H1 (cell line): ENCODE measurements at regions not wholly inside any gene's neighbourhood (a gene's known extent, or its start where the extent isn't known, plus 50 kb on each side); places are given as distances from the start of the nearest gene placed in this dataset.

Experiments used
- CTCF ChIA-PET: fragments of 300-600 bp; sonication (Branson Sonifier 250); formaldehyde crosslinking; loops from one replicate; lab custom pipeline; 2021; ENCODE audit not compliant: partially characterized antibody; lab: Charles Lee
- POLR2A ChIA-PET: fragments of 300-600 bp; sonication (Branson Sonifier 250); formaldehyde crosslinking; loops from one replicate; lab custom pipeline; 2021; ENCODE audit warnings: inconsistent platforms; ENCODE audit not compliant: partially characterized antibody; lab: Charles Lee
- DNase-seq, 2 experiments: peaks; one replicate each; pipeline versions ENCODE4 v3.0.0 to v3.0.0-alpha.2; 2010 to 2022; ENCODE audit warnings: low spot score in 2 of 2, low read depth in 1 of 2, mixed read lengths in 1 of 2
- FAIRE-seq: peaks from 2 replicates; lab custom pipeline; 2011; peaks lifted over from hg19 to GRCh38; lab: Jason Lieb, UNC
- H2AFZ ChIP-seq: 2 replicates; pipeline ENCODE4 v1.8.1; 2012; ENCODE audit warnings: low read length, inconsistent platforms
- H2AK5ac ChIP-seq: 2 replicates; pipeline ENCODE4 v1.6.1; 2013; ENCODE audit warnings: low read depth, low read length
- H2BK120ac ChIP-seq: replicated peaks from 2 replicates; pipeline ENCODE3; 2013; ENCODE audit warnings: low read depth, low read length, inconsistent platforms
- H2BK12ac ChIP-seq: 2 replicates; pipeline ENCODE4 v1.6.1; 2013; ENCODE audit warnings: low read depth, low read length
- H2BK15ac ChIP-seq: 2 replicates; pipeline ENCODE4 v1.6.1; 2013; ENCODE audit warnings: low read length
- H2BK20ac ChIP-seq: 2 replicates; pipeline ENCODE4 v1.6.1; 2013; ENCODE audit warnings: low read length
- H2BK5ac ChIP-seq: 2 replicates; pipeline ENCODE4 v1.6.1; 2013; ENCODE audit warnings: low read depth, low read length
- H3K14ac ChIP-seq: 2 replicates; pipeline ENCODE4 v1.6.1; 2013; ENCODE audit warnings: inconsistent platforms; ENCODE audit not compliant: insufficient read length
- H3K18ac ChIP-seq: 2 replicates; pipeline ENCODE4 v1.6.1; 2013; ENCODE audit warnings: low read length; ENCODE audit errors: extremely low read depth
- H3K23ac ChIP-seq: 2 replicates; pipeline ENCODE4 v1.6.1; 2013; ENCODE audit warnings: inconsistent platforms; ENCODE audit not compliant: insufficient read length
- H3K23me2 ChIP-seq: 2 replicates; pipeline ENCODE4 v1.6.1; 2013; ENCODE audit warnings: low read depth, low read length
- H3K27ac ChIP-seq: 2 replicates; pipeline ENCODE4 v1.6.1; 2011; ENCODE audit warnings: low read depth, low read length, inconsistent platforms
- H3K27me3 ChIP-seq, 4 experiments: replicated peaks in 1 of 4; 1 replicate in 1 of 4; 2 replicates in 3 of 4; pipeline versions ENCODE4 v1.6.1 to v1.8.1; 2011 to 2013; ENCODE audit warnings: low read length in 3 of 4, mild to moderate bottlenecking in 3 of 4, inconsistent platforms in 2 of 4, mixed read lengths in 2 of 4, moderate library complexity in 1 of 4; ENCODE audit not compliant: control insufficient read depth in 3 of 4, insufficient read depth in 3 of 4; ENCODE audit errors: extremely low read depth in 1 of 4
- H3K36me3 ChIP-seq, 4 experiments: 2 replicates each; pipeline versions ENCODE4 v1.6.1 to v1.8.1; 2011 to 2013; ENCODE audit warnings: mild to moderate bottlenecking in 4 of 4, low read length in 3 of 4, moderate library complexity in 2 of 4, control low read depth in 1 of 4, inconsistent platforms in 1 of 4; ENCODE audit not compliant: insufficient read depth in 4 of 4, control insufficient read depth in 2 of 4
- H3K4ac ChIP-seq: replicated peaks from 2 replicates; pipeline ENCODE3; 2013; ENCODE audit warnings: low read length, low read depth, mixed read lengths, inconsistent platforms; ENCODE audit not compliant: insufficient read length
- H3K4me1 ChIP-seq, 4 experiments: replicated peaks in 1 of 4; 1 replicate in 1 of 4; 2 replicates in 3 of 4; pipeline versions ENCODE4 v1.6.1 to v1.8.1; 2011 to 2013; ENCODE audit warnings: low read length in 3 of 4, inconsistent platforms in 2 of 4, mixed read lengths in 1 of 4; ENCODE audit not compliant: insufficient read depth in 4 of 4, control insufficient read depth in 3 of 4
- H3K4me2 ChIP-seq, 2 experiments: 2 replicates each; pipeline versions ENCODE4 v1.6.1 to v1.8.1; 2011 to 2013; ENCODE audit warnings: low read depth in 2 of 2, low read length in 2 of 2, control low read depth in 1 of 2, inconsistent platforms in 1 of 2, mild to moderate bottlenecking in 1 of 2; ENCODE audit not compliant: insufficient read depth in 1 of 2
- H3K4me3 ChIP-seq, 4 experiments: fragments of 200-600, 300-600 bp in 1 of 4; sonication (generic), shearing (Covaris generic), sonication (Bioruptor Twin) in 1 of 4; 2 replicates each; pipeline versions ENCODE4 v1.5.1 to v1.8.1; 2011 to 2016; ENCODE audit warnings: low read length in 4 of 4, low read depth in 3 of 4, control low read depth in 2 of 4, inconsistent platforms in 2 of 4, mild to moderate bottlenecking in 2 of 4, mixed read lengths in 1 of 4, moderate library complexity in 1 of 4; ENCODE audit not compliant: insufficient read depth in 2 of 4; ENCODE audit errors: extremely low read depth in 1 of 4
- H3K56ac ChIP-seq: replicated peaks from 2 replicates; pipeline ENCODE3; 2013; ENCODE audit warnings: low read depth, mild to moderate bottlenecking, mixed read lengths, low read length, inconsistent platforms; ENCODE audit not compliant: insufficient read length
- H3K79me1 ChIP-seq: 2 replicates; pipeline ENCODE4 v1.6.1; 2013; ENCODE audit warnings: low read depth, low read length, control low read depth
- H3K79me2 ChIP-seq, 2 experiments: 2 replicates each; pipeline versions ENCODE4 v1.6.1 to v1.8.1; 2012 to 2013; ENCODE audit warnings: low read length in 2 of 2, mild to moderate bottlenecking in 2 of 2, inconsistent platforms in 1 of 2; ENCODE audit not compliant: insufficient read depth in 2 of 2, control insufficient read depth in 1 of 2
- H3K9ac ChIP-seq, 4 experiments: replicated peaks in 1 of 4; 1 replicate in 1 of 4; 2 replicates in 3 of 4; pipeline versions ENCODE4 v1.6.1 to v1.8.1; 2011 to 2013; ENCODE audit warnings: low read depth in 3 of 4, low read length in 3 of 4, control low read depth in 2 of 4, mild to moderate bottlenecking in 2 of 4, moderate library complexity in 2 of 4, inconsistent platforms in 1 of 4; ENCODE audit errors: extremely low read depth in 1 of 4
- H3K9me3 ChIP-seq, 2 experiments: 2 replicates each; pipeline versions ENCODE4 v1.6.1 to v1.8.1; 2012 to 2013; ENCODE audit warnings: mild to moderate bottlenecking in 2 of 2, moderate library complexity in 2 of 2, control low read depth in 1 of 2, inconsistent platforms in 1 of 2, low read depth in 1 of 2, low read length in 1 of 2, mixed read lengths in 1 of 2; ENCODE audit not compliant: insufficient read depth in 2 of 2
- H4K20me1 ChIP-seq, 2 experiments: replicated peaks in 1 of 2; 2 replicates each; pipeline versions ENCODE3 to v1.8.1; 2011 to 2013; ENCODE audit warnings: inconsistent platforms in 2 of 2, low read length in 2 of 2, mild to moderate bottlenecking in 1 of 2; ENCODE audit not compliant: insufficient read depth in 2 of 2, control insufficient read depth in 1 of 2
- H4K5ac ChIP-seq: 2 replicates; pipeline ENCODE4 v1.6.1; 2013; ENCODE audit warnings: low read length, low read depth, mixed read lengths, inconsistent platforms; ENCODE audit not compliant: insufficient read length
- H4K8ac ChIP-seq: 2 replicates; pipeline ENCODE4 v1.8.0; 2013; ENCODE audit warnings: mild to moderate bottlenecking, moderate library complexity, low read length, inconsistent platforms; ENCODE audit not compliant: insufficient read depth; ENCODE audit errors: extremely low read depth
- H4K91ac ChIP-seq: replicated peaks from 2 replicates; pipeline ENCODE3; 2013; ENCODE audit warnings: low read length, mixed read lengths, inconsistent platforms; ENCODE audit not compliant: insufficient read length
- BCL11A ChIP-seq, 2 experiments: IDR thresholded peaks; one replicate each; pipeline ENCODE4 v1.6.1; 2011; ENCODE audit warnings: low read depth in 2 of 2, low read length in 2 of 2, mild to moderate bottlenecking in 2 of 2
- BRCA1 ChIP-seq: IDR thresholded peaks from 2 replicates; pipeline ENCODE4 v1.6.1; 2012; ENCODE audit warnings: low read depth, low read length, improper control_type of control experiment
- CEBPB ChIP-seq: IDR thresholded peaks from 2 replicates; pipeline ENCODE4 v1.6.1; 2012; ENCODE audit warnings: low read depth, low read length
- EZH2 ChIP-seq: fragments of 200-600 bp; sonication (generic); IDR thresholded peaks from 2 replicates; pipeline ENCODE4 v1.7.1; 2012; ENCODE audit warnings: low read depth, mild to moderate bottlenecking, moderate library complexity, low read length, inconsistent platforms; ENCODE audit not compliant: severe bottlenecking
- GTF2F1 ChIP-seq: IDR thresholded peaks from 2 replicates; pipeline ENCODE4 v1.6.1; 2012; ENCODE audit warnings: low read depth, low read length, improper control_type of control experiment, borderline replicate concordance
- HDAC2 ChIP-seq, 2 experiments: fragments of 300-600 bp in 1 of 2; sonication (generic) in 1 of 2; IDR thresholded peaks; 2 replicates each; pipeline ENCODE4 v1.6.1; 2011 to 2012; ENCODE audit warnings: low read depth in 2 of 2, low read length in 2 of 2, mild to moderate bottlenecking in 2 of 2, moderate library complexity in 2 of 2, borderline replicate concordance in 1 of 2, inconsistent platforms in 1 of 2
- PHF8 ChIP-seq: fragments of 200-600 bp; sonication (generic); conservative IDR thresholded peaks from 2 replicates; pipeline ENCODE4 v1.7.1; 2012; ENCODE audit warnings: low read depth, mild to moderate bottlenecking, inconsistent platforms, low read length, moderate library complexity
- WGBS, 2 experiments: shearing (Covaris generic) in 1 of 2; methylation state at CpG; one replicate each; pipeline versions ENCODE4 v1.1.6 to v1.1.7; 2013 to 2015; ENCODE audit warnings: low lambda C conversion rate in 2 of 2, mixed read lengths in 2 of 2, inconsistent platforms in 1 of 2, low coverage in 1 of 2, missing lambda C conversion rate in 1 of 2; ENCODE audit not compliant: insufficient replicate concordance in 2 of 2, insufficient coverage in 1 of 2, insufficient read length in 1 of 2; ENCODE audit errors: extremely low coverage in 1 of 2, missing lambda C conversion rate in 1 of 2; 5-methylcytosine and 5-hydroxymethylcytosine counted together

GRCh38 chr1:189597083-189597482, 880.6 kb downstream of the BRINP3 start:
- Histone ChIP-seq H3K14ac (no peak overlapping the region), H3K79me1 (no peaks in the 10 kb centered on the region), H2AK5ac (no peak overlapping the region), H3K4me2 (no peak overlapping the region), H4K20me1 (no peaks in the 10 kb centered on the region), H3K4me1 (no peaks in the 10 kb centered on the region), H2BK5ac (no peak overlapping the region), H3K56ac (no peak overlapping the region), H3K36me3 (no peaks in the 10 kb centered on the region), H4K5ac (no peak overlapping the region), H3K27me3 (no peaks in the 10 kb centered on the region), H3K9me3 (no peaks in the 10 kb centered on the region; a peak in 1 of 4 replicates), H3K27ac (no peak overlapping the region), H3K23ac (no peak overlapping the region), H4K91ac (no peak overlapping the region), H4K8ac (no peak overlapping the region), H3K23me2 (no peaks in the 10 kb centered on the region), H3K9ac (no peak overlapping the region), H2BK12ac (no peak overlapping the region), H3K18ac (no peak overlapping the region), H2BK20ac (no peak overlapping the region), H2BK15ac (no peak overlapping the region), H2AFZ (no peak overlapping the region), H2BK120ac (no peak overlapping the region), H3K4me3 (no peak overlapping the region), H3K79me2 (no peaks in the 10 kb centered on the region), H3K4ac (no peak overlapping the region)
- ChIA-PET POLR2A (no interaction called here), CTCF (no interaction called here)
- TF ChIP-seq PHF8 (no peak), CEBPB (no peak), GTF2F1 (no peak), BRCA1 (no peak), HDAC2 (IDR thresholded peaks at IDR 0.05; ENCODE audit: borderline replicate concordance in 1 of 2, low read depth in 2 of 2, low read length in 2 of 2) (no peak), BCL11A (IDR thresholded peaks at IDR 0.05; ENCODE audit: low read depth in 2 of 2, low read length in 2 of 2) (no peak), EZH2 (no peak)
- no peak for FAIRE-seq
- 94% methylated on average over 3 of the region's 3 CpGs; no CpG with 5 or more reads in 1 of the 2 experiments for WGBS, 2 experiments
- DNase-seq = no peak
